ENCODE measurements at regions not wholly inside any gene's neighbourhood (a gene's known extent, or its start where the extent isn't known, plus 50 kb on each side); places are given as distances from the start of the nearest gene placed in this dataset.

DNA sequence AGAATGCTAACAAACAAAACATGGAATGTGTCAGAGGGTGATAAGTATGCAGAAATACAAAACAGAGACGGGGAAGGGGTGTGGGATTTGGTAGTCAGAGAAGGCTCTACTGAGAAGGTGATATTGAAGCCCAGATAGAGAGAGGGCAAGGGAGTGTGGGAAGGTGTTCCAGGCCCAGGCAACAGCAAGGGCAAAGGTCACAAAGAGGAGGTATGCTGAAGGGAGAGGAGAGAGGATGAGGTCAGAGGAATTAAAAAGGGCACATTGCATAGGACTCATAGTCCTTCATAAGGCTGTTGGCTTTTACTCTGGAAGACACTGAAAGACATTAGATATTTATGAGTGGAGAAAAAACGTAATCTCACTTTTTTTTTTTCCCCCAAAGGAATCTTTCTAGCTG lies 82.6 kb upstream of the TNIP3 start:
- TF ChIP-seq BHLHE40 (IDR thresholded peaks at IDR 0.05; ENCODE audit: borderline replicate concordance), result no peak
- no peak for TF ChIP-seq SP1 (IDR thresholded peaks at IDR 0.05)
- TF ChIP-seq FOXK2 (IDR thresholded peaks at IDR 0.05), result no peak
- TF ChIP-seq ELF4 (IDR thresholded peaks at IDR 0.05), result no peak
- TF ChIP-seq NFRKB (IDR thresholded peaks at IDR 0.05), result no peak
- no peak for TF ChIP-seq L3MBTL2 (conservative IDR thresholded peaks at IDR 0.05)
- no peak for TF ChIP-seq LEF1 (IDR thresholded peaks at IDR 0.05; ENCODE audit: borderline replicate concordance)
- no peak for TF ChIP-seq FOXA1 (IDR thresholded peaks at IDR 0.05)
- TF ChIP-seq TARDBP (IDR thresholded peaks at IDR 0.05), result no peak

Measured in HEK293T (cell line).